Astrocyte of the hippocampus (primary cell): ENCODE measurements at regions not wholly inside any gene's neighbourhood (a gene's known extent, or its start where the extent isn't known, plus 50 kb on each side); places are given as distances from the start of the nearest gene placed in this dataset.
"Not testable (repeated sequence)": the region's sequence is repeated elsewhere in the genome, so short reads cannot be mapped to it uniquely, and the experiment has no call there.

Source experiments
- DNase-seq: peaks from one replicate; pipeline ENCODE4 v3.0.0; 2011; ENCODE audit warnings: low read depth, low spot score

- DNase-seq = no peak
Observed at GRCh38 chr4:177948853-177949252, 506.6 kb upstream of the AGA start.

GRCh38 chr4:177951026-177951425, 508.8 kb upstream of the AGA start:
- no peak for DNase-seq

GRCh38 chr4:177952723-177953122, 510.5 kb upstream of the AGA start:
- no peak for DNase-seq

- DNase-seq = no peak
Observed at GRCh38 chr4:177957596-177958360, 515.5 kb upstream of the AGA start.

GRCh38 chr4:177960566-177960965, 518.3 kb upstream of the AGA start:
- DNase-seq = no peak

GRCh38 chr4:177961761-177962380, 519.6 kb upstream of the AGA start:
- no peak for DNase-seq

- DNase-seq = no peak
Observed at GRCh38 chr4:177964061-177964460, 521.8 kb upstream of the AGA start.

GRCh38 chr4:177964693-177965168, 522.5 kb upstream of the AGA start:
- DNase-seq = no peak

GRCh38 chr4:177967328-177967727, 525.1 kb upstream of the AGA start:
- no peak for DNase-seq

- DNase-seq = no peak
Observed at GRCh38 chr4:177968817-177969442, 526.7 kb upstream of the AGA start.

GRCh38 chr4:177974461-177974860, 532.2 kb upstream of the AGA start:
- DNase-seq = peak; percentile 7

- DNase-seq = no peak
Observed at GRCh38 chr4:177975315-177975987, 533.2 kb upstream of the AGA start.

- no peak for DNase-seq
Observed at GRCh38 chr4:177986236-177986635, 544.0 kb upstream of the AGA start.

- DNase-seq = no peak
Observed at GRCh38 chr4:177987896-177988295, 545.7 kb upstream of the AGA start.

- DNase-seq = no peak
Observed at GRCh38 chr4:177989503-177990201, 547.4 kb upstream of the AGA start.

- no peak for DNase-seq
Observed at GRCh38 chr4:178003098-178003657, 560.9 kb upstream of the AGA start.

- no peak for DNase-seq
Observed at GRCh38 chr4:178010596-178010995, 568.4 kb upstream of the AGA start.

- DNase-seq = not testable (repeated sequence)
Observed at GRCh38 chr4:178015046-178015445, 572.8 kb upstream of the AGA start.

GRCh38 chr4:178026999-178027398, 584.8 kb upstream of the AGA start:
- no peak for DNase-seq

GRCh38 chr4:178027796-178028195, 585.6 kb upstream of the AGA start:
- no peak for DNase-seq

GRCh38 chr4:178028481-178028880, 586.2 kb upstream of the AGA start:
- no peak for DNase-seq
